NCI-H1092 (cell line): ENCODE measurements at regions not wholly inside any gene's neighbourhood (a gene's known extent, or its start where the extent isn't known, plus 50 kb on each side); places are given as distances from the start of the nearest gene placed in this dataset.
"Not testable (repeated sequence)": the region's sequence is repeated elsewhere in the genome, so short reads cannot be mapped to it uniquely, and the experiment has no call there.

ENCODE experiments used
- DNase-seq: peaks from one replicate; lab custom pipeline; 2025; lab: John Stamatoyannopoulos, UW

DNA sequence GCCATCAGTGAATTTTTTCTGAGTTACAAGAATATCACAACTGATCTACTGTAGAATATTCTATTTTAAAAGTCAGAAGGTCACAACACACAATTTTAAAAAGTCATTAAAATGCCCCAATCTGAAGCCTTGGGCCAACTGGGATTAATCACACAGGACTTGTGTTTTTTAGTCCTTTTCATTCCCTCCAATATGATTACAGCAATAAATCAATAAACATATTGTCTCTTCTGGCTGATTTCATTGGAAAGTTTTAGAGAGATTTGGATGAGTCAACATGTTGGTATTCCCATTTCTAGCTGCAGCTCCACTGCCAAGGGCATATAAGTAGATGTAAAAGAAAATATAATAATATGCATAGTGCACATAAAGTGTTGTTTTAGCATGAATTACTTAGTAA, 85.8 kb downstream of the NIBAN1 start:
- DNase-seq: no peak

GRCh38 chr1:184882957-184883815, 91.1 kb downstream of the NIBAN1 start:
- DNase-seq: no peak

DNA sequence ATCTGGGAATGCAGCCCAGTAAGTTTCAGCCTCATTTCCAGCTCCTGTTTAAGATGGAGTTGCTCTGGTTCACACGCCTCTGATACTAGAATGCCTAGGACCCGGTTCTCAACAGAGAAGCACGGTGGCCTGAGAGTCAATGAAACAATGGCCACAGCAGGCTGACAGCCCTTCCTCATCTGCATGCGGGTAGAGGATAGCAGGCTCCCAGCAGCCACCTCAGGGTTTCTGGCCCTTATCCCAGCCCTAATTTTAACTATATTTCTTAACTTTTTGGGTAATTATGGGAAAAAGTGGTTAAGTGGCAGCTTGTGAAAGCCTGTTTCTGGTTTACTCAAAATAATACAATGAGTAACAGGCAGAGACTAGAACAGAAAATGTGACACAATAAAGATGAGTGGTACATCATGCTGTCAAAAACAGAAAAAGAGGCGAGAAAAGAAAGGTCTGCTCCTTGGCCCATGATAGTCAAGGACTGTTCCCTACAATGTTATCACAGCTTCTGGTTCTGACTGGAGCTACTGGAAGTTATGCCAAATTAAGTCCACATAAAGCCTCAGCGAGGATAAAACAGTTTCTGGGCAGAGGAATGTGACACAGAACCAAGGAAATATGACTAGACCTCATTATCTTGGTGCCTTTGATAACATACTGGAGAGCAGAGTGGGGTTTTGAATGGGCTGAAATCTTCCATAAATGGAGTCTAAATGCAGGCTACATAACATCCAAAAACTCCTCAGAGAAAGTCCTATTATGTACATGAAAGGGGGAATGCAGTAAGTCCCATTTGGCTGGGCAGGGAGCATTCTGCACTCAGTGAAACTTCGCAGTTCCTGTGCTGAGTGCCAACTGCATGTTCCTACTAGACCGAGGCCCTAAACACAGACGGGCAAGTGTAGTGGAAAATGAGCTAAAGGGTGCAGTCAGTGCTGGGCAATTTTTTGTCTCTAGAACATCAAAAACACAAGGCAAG, 92.1 kb downstream of the NIBAN1 start:
- DNase-seq: no peak

DNA sequence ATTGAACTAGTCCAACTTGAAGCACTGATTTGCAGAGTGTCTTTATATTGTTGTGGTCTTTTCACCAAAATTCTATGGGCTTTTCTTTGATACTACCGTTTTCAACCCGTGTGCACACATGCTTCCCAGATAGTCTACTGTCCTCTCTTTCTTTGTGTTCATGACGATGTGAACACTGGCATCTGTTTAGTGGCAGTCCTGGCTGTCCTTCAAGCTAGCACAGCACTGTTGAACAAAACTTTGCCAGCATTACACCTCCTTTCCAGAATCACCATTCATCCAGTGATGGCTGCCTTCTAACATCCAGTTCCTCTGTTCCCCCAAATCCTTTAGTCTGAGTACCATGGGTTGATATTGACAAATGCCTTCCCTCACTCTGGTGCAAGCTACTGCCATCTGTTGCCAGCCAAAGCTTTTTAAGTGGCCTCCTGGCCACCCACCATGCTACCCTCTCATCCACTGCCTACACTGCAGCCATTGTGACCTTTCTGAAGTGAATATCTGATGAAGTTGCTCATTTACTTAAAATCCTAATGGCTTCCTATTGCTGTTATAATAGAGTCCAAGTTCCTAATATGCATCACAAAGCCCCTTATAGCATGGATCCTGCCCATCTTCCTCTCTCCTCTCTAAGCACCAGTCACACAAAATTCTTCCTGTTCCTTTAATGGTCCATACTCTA, 94.3 kb downstream of the NIBAN1 start:
- no peak for DNase-seq

- no peak for DNase-seq
Observed at GRCh38 chr1:184878602-184879001, 95.7 kb downstream of the NIBAN1 start.

DNA sequence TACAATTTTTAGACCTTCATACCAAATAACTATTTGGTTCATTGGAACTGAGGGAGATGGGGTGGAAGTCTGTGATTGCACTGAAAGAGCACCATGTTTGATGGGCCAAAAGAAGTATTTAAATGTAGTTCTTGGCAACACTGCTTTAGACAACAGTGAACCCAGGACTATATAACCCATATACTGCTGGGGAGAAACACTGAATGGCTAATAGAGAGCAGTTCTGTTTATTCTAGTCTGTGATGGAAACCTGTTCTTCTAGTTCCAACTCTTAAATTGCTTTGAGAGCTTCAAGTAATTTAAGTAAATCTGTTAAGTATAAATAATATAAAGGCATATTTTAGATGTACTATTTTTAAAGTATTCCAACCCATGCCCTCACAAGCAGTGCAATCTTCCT, 96.3 kb downstream of the NIBAN1 start:
- no peak for DNase-seq

DNA sequence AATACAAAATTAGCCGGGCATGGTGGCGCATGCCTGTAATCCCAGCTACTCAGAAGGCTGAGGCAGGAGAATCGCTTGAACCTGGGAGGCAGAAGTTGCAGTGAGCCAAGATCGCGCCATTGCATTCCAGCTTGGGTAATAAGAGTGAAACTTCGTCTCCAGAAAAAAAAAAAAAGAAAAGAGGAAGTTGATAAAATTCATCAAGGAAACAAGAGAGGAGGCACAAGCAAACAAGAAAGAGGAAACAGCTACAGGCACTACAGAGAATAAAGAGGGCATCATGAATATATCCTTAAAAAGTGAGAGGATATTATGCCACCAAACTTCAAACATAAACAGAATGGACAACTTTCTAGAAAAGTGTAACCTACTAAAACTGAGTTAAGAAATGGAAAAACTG, 98.3 kb downstream of the NIBAN1 start:
- DNase-seq: not testable (repeated sequence)

GRCh38 chr1:184875218-184875617, 99.1 kb downstream of the NIBAN1 start:
- DNase-seq: no peak

- no peak for DNase-seq
Observed at GRCh38 chr1:184870319-184870718, 104.0 kb downstream of the NIBAN1 start.

GRCh38 chr1:184867866-184868689, 106.2 kb downstream of the NIBAN1 start:
- no peak for DNase-seq

- DNase-seq: no peak
Observed at GRCh38 chr1:184866991-184867788, 107.1 kb downstream of the NIBAN1 start.

GRCh38 chr1:184866586-184866985, 107.7 kb downstream of the NIBAN1 start:
- DNase-seq: no peak

GRCh38 chr1:184865831-184866230, 108.5 kb downstream of the NIBAN1 start:
- no peak for DNase-seq

- no peak for DNase-seq
Observed at GRCh38 chr1:184861755-184862336, 107.2 kb upstream of the EDEM3 start.

DNA sequence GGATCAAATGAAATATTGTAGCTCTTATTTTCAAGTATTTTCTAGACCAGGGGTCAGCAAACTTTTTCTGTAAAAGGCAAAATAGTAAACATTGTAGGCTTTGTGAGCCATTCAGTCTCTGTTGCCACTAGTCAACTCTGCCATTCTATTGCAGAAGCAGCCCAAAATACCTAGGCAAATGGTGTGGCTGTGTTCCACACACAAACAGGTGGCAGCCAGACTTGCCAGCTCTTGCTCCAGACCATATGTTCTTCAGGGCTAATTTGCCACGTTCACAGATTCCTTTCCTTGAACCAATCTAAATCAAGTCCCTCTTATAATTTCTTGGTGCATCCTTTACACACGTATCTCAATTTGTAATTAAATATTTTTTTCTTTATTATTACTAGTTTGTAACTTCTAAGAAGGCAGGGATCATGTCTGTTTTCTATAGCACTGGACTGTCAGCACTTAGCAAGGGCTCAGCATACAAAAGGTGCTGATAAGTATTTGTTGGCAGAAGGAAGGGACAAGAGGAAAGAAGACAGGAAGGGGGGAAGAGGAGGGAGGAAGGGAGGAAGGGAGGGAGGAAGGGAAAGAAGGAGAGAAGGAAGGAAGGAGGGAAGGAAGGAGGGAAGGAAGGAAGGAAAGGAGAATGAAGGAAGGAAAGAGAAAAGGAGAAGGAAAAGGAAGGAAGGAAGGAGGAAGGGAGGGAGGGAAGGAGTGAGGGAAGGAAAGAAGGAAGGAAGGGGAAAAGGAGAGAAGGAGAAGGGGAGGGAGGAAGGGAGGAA, 106.5 kb upstream of the EDEM3 start:
- no peak for DNase-seq

GRCh38 chr1:184860535-184860934, 105.9 kb upstream of the EDEM3 start:
- no peak for DNase-seq

GRCh38 chr1:184859381-184860105, 104.9 kb upstream of the EDEM3 start:
- no peak for DNase-seq

DNA sequence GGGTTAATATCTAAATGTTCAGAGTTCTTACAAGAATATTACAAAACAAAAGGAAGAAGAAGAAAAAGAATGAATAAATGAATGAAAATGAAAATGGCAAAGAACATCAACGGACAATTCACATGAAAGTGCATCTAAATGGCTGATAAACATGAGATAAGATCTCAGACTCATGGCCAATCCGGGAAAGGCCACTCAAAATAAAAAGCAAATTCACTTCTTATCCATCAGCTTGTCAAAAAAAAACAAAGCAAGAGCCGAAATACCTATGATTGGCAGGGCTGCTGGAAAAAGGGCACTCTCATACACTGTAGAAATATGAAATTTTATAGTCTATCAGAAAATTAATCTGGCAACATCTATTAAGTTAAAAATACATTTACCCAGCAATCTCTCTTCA, 103.6 kb upstream of the EDEM3 start:
- no peak for DNase-seq
